CD4-positive, alpha-beta T cell treated with Interleukin-15 for 4 hours (primary cell): ENCODE measurements at regions not wholly inside any gene's neighbourhood (a gene's known extent, or its start where the extent isn't known, plus 50 kb on each side); places are given as distances from the start of the nearest gene placed in this dataset.

Experiments used
- DNase-seq: peaks from one replicate; pipeline ENCODE4 v3.0.0-alpha.2; 2020; ENCODE audit warnings: low spot score

GRCh38 chr13:109669956-109670355 is 116.4 kb downstream of the IRS2 start:
- DNase-seq = no peak

GRCh38 chr13:109669234-109669612 is 117.2 kb downstream of the IRS2 start:
- DNase-seq = no peak

DNA sequence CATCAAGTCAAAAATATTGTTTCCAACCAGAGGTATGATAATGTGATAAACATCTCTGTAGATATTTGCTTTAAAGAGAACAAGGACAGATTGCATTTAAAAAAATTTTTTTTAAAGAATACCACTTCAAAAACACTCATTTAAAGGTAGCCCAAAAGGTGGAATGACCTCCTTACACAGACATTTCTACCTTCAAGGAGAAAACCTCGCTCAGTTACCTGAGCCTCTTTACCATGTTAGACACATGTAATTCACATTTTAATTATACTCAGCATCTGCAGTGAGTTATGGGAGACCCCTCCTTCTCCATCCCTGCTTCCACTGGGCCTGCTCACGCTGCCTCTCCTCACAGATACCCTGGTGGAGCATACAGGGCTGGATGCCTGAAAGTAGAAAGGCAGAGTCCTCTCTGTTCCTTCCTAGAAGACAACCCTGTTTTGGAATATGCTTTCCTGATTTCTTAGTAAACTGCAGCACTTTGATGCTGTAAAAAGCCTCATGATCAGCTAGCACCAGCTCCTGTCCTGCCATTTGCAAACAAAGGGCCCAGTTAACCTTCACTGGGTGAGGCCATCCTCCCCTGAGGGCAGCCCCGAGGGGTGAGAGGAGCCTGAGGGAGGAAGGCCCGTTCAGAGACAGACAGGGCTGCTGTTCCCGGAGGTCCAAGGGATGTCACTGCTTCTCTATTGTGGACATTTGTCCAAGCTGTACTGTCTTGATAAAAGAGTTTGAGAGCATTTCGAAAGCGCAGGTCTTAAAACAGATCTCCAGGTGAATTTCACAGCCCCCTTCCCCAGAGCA is 117.8 kb downstream of the IRS2 start:
- DNase-seq = no peak

- no peak for DNase-seq
These were observed 118.5 kb downstream of the IRS2 start for GRCh38 chr13:109667807-109668291.

DNA sequence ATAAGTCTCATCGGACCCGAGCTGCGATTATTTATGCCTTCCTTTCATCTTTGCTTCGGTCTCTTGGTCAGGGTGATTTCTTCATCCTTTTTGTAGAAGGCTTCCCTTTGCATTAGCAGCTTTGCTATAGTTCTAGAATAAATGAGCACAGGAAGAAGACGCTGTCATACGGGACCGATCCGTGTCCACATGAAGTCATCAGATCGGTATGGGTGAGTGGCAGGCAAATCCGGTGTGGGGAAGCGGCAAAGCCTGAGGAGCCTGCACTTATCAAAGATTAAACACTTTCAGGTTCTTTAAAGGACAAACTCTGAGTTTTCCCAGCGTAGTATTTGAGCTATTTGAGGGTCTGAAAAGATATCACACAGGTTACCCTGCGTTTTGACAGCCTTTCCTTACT is 119.3 kb downstream of the IRS2 start:
- no peak for DNase-seq

- no peak for DNase-seq
These were observed 119.7 kb downstream of the IRS2 start for GRCh38 chr13:109666656-109667055.

DNA sequence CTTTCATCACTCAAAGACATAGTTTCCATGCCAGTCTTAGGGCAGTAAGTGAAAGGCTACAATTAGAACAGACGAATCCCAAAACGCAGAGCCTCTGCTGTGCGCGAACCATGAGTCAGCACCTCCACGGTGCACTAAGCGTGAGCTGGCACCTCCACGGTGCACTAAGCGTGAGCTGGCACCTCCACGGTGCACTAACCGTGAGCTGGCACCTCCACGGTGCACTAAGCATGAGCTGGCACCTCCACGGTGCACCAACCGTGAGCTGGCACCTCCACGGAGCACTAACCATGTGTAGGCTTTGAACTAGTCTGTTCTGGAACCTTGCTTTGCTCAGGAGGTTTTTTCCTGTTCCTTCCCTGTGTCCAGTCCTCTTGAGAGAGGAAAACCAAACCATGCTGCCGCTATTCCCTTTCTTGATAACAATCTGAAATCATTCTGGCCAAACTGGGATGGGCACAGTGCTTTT is 120.6 kb downstream of the IRS2 start:
- no peak for DNase-seq

DNA sequence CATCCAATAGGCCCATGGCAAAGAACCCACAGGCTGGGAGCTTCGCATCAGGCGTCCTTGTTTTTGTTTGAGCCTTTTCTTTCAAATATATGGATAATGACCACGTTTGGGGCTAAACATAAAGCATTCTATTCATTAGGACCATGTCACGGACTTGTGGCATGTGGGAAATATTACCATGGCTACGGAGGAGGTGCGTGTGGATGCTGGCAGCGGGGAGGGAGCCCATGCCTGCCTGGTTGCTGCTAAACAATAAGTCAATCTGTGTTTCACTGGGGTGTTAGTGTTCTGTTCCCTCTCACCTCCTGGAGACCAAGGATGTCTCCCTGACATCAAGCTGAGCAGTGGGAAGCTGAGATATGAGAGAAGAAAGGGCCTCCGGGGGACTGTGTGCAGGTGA is 121.1 kb downstream of the IRS2 start:
- DNase-seq = no peak

DNA sequence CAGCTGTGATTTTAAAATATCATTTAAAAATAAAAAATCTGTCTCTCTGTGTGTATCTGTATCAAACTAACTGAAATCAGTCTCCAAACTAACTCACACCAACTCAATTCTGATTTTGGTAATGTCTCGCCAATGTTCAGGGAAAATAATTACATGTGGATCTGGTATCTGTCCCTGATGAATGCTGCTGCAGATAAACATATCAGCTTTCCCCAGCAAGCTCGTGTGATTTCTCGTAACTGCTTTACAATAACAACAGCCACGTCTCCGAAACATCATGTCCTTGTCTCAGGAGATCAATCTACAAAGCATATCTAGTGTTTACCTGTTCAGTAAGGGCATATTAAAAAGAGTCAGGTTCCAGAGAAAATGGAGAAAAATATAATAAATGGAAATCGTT is 129.0 kb downstream of the IRS2 start:
- no peak for DNase-seq

- no peak for DNase-seq
These were observed 130.2 kb downstream of the IRS2 start for GRCh38 chr13:109656206-109656605.

- DNase-seq = no peak
These were observed 130.8 kb downstream of the IRS2 start for GRCh38 chr13:109655611-109656010.

DNA sequence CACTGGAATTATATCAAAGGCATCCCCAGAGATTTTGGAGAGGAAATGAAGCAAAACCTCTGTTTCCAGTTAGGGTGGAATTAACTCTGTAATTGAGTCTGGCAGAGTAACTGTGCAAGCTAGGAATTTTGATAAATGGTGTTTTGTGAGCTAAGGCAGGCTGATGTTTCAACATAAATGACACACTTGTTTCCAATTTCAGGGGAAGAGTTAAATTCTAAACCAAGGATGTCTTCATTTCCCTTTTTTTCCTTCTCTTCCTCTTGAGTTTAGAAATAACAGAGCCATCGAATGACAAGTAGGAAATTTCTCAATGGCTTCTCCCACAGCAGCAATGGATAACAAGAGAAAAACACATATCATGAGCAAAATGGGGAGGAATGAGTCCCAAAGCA is 131.2 kb downstream of the IRS2 start:
- DNase-seq = no peak

GRCh38 chr13:109654341-109655205 is 131.8 kb downstream of the IRS2 start:
- DNase-seq = no peak

DNA sequence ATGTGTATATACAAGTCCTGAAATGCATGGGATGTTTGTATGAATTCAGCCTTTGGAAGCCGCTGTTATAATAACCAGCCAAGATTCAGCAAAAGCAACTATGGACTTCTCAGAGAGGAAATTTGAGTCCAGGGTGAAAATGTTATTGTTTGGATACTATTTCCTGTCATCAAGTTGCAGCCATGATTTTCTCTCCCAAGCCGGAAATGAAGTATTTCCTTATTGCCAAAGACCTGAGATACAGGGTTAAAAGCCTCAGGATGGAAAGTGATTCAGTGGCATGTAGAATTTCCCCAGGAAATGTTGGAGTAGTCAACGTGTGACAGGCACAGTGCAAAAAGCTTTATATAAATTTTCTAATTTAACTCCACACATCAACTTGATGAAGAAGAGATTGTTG is 133.9 kb downstream of the IRS2 start:
- no peak for DNase-seq

DNA sequence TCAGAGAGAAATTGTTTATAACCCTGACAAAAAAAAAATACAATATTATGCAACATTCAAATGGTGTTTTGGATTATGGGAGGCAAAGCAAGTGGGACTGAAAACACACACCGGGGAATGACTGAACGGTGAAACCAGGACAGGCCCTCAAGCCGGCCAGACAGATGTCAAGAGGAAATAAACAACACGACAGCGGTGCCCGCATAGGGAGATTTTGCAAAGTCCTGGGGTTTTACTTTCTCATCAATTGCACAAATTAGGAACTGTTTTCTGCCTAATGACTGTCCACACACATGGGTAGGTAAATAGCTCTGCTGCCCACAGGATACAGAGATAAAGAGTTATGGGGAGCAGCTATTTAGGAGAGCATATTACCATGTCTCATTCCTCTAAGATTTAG is 134.5 kb downstream of the IRS2 start:
- DNase-seq = no peak

GRCh38 chr13:109651311-109651710 is 135.1 kb downstream of the IRS2 start:
- DNase-seq = no peak

DNA sequence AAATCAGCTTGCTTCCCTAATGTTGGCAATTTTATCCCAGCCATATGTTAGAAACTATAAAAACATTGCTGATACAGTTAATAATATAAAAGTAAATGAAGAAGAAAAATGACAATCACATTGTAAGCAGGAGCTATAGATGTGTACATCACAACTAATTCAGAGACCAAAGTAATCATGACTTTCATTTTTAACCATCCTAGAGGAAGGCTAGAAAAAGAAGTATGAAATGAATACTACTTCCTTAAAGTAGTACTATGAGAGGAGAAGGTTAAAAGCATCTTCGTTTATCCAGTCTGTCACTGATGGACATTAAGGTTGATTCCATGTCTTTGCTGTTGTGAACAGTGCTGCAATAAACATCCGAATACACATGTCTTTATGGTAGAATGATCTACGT is 135.5 kb downstream of the IRS2 start:
- no peak for DNase-seq

GRCh38 chr13:109649713-109650112 is 136.7 kb downstream of the IRS2 start:
- DNase-seq = no peak

DNA sequence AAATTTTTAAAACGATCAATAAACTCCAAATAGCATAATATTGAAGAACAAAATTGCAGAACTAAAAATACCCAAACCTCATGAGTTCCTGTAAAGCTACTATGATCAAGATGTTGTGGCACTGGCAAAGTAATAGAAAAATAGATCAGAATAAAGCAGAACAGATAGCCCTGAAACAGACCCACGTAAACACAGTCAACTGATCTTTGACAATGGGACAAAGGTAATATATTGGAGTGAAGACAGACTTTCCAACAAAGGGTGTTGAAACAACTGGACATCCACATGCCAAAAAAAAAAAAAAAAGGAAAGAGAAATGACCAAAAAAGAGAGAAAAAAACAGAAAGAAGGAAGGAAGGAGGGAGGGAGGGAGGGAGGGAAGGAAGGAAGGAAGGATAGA is 138.7 kb downstream of the IRS2 start:
- no peak for DNase-seq

DNA sequence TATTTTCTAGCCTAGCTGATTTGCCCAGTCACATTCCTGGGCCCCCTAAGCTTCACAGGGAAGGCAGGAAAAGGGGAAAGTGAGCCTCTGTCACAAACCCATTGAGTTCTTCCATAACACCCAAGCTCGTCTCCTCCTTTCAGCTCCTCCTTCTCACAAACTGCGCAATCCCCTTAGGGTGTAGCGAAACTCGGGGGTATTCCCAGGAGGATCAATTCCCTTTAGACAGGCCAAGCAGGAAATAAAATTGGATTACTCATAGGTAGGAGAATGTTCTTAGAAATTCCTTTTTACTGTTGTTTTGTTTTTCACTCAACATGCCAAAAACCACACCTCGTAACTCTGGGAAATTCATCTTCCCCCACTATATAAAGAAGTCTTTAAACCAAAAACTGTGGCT is 139.3 kb downstream of the IRS2 start:
- DNase-seq = no peak

DNA sequence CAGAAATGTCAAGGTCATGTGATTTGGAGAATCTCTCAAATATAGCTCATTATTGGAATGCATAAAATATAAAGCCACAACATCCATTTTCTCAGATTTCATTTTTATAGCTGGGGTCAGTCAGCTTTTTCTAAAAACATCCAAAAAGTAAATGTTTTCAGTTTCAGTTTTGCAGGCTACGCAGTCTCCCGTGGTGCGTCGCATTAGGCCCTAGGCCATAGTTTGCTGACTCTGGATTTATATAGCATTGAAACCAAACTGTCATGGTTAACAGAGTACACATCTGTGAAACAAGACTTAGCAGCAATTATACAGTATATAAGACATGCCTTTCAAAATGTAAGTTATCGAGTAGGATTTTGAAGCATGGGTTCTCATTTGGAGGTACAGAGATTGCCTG is 140.0 kb downstream of the IRS2 start:
- no peak for DNase-seq

DNA sequence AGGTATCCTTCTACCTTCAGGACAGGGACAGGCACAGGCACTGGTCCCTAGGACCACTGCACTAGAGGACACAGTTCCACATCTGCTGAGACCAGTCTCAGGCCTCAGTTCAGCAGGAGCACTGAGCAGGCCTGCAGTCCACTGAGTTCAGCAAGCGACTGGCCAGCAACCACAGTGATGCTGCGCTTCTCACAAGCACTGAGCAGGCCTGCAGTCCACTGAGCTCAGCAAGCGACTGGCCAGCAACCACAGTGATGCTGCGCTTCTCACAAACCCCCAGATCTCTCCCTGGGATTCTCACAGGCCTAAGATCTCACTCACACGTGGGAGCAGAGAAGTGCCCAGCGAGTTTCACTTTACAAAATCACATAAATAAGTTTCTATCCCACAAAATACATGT is 140.6 kb downstream of the IRS2 start:
- no peak for DNase-seq

GRCh38 chr13:109644956-109645355 is 141.4 kb downstream of the IRS2 start:
- no peak for DNase-seq
